GM13976 (cell line): ENCODE measurements at regions not wholly inside any gene's neighbourhood (a gene's known extent, or its start where the extent isn't known, plus 50 kb on each side); places are given as distances from the start of the nearest gene placed in this dataset.

Experiments
- DNase-seq: peaks from one replicate; pipeline ENCODE4 v3.0.0; 2012; ENCODE audit warnings: low spot score
- CTCF ChIP-seq: IDR thresholded peaks from 2 replicates; pipeline ENCODE4 v1.5.1; 2012; ENCODE audit warnings: borderline replicate concordance, mild to moderate bottlenecking; ENCODE audit not compliant: insufficient read depth; ENCODE audit errors: extremely low read depth, missing control alignments, control extremely low read depth
- in situ Hi-C: fragments of 300-500 bp; cut with MboI; formaldehyde crosslinking; loops from one replicate; pipeline ENCODE4 v1.12.0; 2022; ENCODE audit warnings: low sequenced_read_pairs, mixed read lengths, inconsistent platforms; ENCODE audit not compliant: unreplicated experiment

DNA sequence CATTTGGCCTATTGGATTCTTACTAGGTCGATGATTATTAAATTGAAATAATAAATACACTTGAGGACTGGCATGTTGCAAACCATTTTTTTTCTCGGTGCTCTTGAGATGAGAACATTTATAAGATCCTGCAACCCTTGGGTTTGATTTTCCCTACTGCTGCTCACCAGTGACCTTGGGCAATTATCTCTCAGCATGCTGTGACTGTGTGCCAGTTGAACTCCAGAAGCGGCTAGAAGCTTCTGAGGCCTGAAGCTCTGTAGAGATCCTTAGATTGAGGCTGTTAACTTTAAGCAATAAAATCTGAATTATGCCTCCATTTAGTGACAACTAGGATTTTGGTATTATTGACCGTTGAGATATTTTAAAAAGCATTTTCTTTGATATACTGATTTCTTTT, 489.8 kb downstream of the MAT2B start:
- in situ Hi-C loops = no loop called here
- no peak for TF ChIP-seq CTCF
- DNase-seq = no peak

DNA sequence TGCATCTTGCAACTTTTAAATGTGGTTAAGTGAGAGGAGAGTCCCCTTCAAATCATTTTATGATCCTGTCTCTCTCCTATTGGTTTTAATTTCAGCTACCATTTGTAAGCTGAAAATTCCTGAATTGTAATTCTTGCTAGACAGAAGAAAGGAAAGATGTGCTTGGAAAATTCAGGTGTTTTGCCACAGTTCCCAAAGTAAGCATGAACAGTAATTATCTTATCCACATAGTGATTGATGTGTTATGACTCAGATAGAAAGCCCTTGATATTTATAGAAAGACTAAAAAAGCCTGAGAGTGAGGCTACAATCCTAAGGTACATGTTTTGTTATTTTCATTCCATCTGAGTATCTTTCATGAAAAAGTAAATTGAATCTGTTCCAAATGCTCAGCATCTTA, 492.5 kb downstream of the MAT2B start:
- no peak for TF ChIP-seq CTCF
- DNase-seq = no peak
- in situ Hi-C loops = no loop called here

DNA sequence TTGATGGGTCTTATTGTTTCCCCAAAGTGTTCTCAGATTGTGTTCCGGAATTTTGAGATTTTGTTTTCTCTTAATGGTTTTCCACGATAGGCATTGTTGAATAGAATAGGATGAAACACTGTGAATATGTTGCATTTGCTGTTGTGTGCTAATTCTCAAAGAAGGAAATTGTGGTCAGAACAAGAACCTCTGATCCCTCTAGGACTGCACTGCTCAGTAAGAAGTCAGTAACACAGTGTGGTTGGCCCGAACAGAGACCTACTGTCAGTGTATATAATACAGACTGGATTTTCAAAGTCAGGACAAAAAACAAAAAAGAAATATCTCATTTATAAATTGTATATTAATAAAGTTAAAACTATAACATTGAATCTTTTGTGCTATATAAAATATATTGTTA, 494.8 kb downstream of the MAT2B start:
- no peak for TF ChIP-seq CTCF
- in situ Hi-C loops = loop anchor here (25.0 kb wide), 1 partner anchor 487 kb away; no protein-coding TSS in a partner anchor
- DNase-seq = no peak

DNA sequence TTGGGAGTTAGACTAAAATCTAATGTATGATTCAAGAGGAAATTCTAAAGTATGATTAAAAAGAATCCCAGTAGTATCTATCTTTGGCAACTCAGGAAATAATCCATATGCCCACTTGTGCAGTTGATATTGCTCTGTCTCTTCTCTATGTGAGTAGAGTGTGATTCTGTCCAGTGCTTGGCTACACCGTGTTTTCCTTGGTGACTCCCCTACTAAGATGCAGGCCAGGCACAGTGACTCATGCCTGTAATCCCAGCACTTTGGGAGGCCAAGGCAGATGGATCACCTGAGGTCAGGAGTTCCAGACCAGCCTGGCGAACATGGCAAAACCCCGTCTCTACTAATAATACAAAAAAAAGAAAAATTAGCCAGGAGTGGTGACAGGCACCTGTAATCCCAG, 495.4 kb downstream of the MAT2B start:
- no peak for TF ChIP-seq CTCF
- no peak for DNase-seq

DNA sequence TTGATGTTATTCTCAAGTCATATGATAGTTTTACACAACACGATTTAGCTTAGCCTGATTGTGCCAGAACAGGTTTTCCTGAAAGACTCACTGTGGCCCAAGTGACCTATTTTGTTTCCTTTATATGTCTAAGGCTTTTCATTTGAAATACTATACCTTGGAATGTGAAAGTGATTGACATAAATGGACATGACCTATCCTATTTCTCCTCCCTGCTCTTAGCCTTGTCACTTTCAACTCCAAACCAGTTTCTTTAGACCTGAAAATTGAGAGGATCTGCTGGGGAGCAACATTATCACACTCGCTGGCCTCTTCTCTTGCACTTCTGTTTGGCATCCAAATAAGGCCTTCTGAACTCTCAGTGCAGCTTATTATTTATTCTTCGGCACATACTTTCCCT, 496.8 kb downstream of the MAT2B start:
- in situ Hi-C loops = loop anchor here (25.0 kb wide), 1 partner anchor 485 kb away; no protein-coding TSS in a partner anchor
- TF ChIP-seq CTCF = no peak
- no peak for DNase-seq

More for the DNA sequence above, 495.4 kb downstream of the MAT2B start:
- in situ Hi-C loops = loop anchor here (25.0 kb wide), 1 partner anchor 486 kb away; no protein-coding TSS in a partner anchor

DNA sequence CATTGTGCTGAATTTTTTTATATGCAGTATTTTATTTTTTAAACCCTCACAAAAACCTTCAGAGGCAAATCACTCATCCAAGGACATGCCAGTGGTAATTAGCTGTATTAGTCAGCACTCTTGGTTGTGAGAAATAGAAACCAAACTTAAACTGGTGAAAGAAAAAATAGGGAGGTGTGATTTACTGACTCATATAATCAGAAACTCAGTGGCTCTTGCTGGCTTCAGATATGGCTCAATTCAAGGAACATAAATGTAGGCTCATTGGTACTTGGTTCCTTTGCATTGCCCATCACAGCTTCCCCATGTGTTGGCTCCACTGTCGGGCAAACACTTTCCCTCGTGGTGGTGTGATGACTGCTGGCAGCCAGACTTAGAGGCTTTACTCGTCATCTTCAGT, 497.2 kb downstream of the MAT2B start:
- in situ Hi-C loops = loop anchor here (25.0 kb wide), 1 partner anchor 485 kb away; no protein-coding TSS in a partner anchor
- no peak for DNase-seq
- TF ChIP-seq CTCF = no peak
